NCI-H69 (cell line): ENCODE measurements at regions not wholly inside any gene's neighbourhood (a gene's known extent, or its start where the extent isn't known, plus 50 kb on each side); places are given as distances from the start of the nearest gene placed in this dataset.

Experiments used
- DNase-seq: peaks from one replicate; lab custom pipeline; 2025; lab: John Stamatoyannopoulos, UW

DNA sequence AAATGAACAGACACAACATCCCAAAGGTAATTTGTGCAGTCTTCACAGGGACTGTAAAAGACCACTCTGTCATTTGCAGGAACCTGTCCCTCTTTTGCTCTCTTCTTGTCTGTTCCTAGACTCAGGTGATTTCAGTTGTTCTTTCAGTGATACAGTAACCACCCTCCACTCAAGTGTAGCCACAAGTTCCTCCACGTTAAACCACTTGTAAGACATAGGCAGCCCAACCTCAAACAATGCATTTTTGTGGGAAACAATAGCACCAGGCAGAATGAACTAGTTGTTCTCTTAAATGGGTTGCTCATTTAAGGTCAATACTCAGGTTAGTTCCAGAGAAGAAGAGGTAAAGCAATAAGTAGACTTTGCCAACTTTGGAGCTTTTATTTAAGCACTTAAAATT is 359.4 kb downstream of the MZT1 start:
- DNase-seq: no peak

- no peak for DNase-seq
Measured at GRCh38 chr13:72346716-72347115, 380.7 kb downstream of the MZT1 start.

GRCh38 chr13:72342364-72342763 is 385.1 kb downstream of the MZT1 start:
- no peak for DNase-seq

DNA sequence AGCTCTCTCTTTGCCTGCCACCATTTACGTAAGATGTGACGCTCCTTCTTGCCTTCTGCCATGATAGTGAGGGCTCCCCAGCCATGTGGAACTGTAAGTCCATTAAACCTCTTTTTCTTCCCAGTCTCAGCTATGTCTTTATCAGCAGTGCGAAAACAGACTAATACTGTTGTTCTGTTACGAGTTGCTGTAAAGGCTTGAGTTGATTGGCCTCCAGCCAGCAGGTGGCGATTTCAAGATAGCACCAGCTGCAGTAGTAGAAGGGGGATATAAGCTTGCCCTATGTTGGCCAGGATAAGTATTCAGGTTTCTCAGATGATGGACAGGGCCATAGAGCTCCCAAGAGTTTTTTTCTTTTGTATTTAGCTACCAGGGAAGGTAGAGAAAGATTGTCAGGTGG is 385.5 kb downstream of the MZT1 start:
- DNase-seq: peak; percentile 5

GRCh38 chr13:72317346-72318109 is 409.9 kb downstream of the MZT1 start:
- peak; percentile 10 for DNase-seq

DNA sequence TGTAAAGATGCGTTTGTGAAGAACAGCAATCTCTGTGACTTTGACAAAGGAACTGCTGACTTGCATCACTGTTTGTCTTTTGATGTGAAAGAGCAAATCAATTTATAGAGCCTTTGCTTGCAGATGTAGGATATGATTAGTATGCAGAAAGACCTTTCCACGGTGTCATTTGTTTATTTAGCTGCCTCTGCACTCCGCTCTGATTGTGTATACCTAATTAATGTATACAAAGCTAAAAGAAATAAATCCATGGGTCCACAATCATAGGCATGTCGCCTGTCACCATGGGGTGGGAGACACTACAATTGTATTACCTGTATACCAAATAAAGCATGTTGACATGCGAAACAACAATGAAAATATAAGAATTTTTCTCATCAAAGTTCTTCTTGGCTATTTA is 410.7 kb downstream of the MZT1 start:
- DNase-seq: peak; percentile 72

DNA sequence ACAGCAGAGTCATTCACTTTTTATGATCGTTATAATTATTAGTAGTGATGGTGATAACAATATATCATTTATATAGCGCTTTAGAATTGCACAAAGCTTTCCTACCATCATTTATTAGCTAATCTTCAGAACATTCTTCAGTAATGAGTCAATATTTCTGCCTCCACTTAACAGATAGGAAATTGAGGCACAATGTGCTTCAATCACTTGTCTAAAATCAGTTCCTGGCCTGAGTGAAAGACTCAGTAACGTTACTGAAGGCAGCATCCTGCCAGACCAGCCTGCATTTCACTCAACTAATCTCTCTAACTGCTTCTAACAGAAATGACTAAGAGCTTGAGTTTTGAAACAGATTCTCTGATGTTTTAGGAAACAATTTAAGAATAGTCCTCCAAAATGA is 412.1 kb downstream of the MZT1 start:
- DNase-seq: no peak

- DNase-seq: peak; percentile 36
Measured at GRCh38 chr13:72314210-72314609, 413.2 kb downstream of the MZT1 start.

GRCh38 chr13:72313546-72313945 is 413.9 kb downstream of the MZT1 start:
- DNase-seq: no peak

GRCh38 chr13:72303941-72304746 is 423.3 kb downstream of the MZT1 start:
- no peak for DNase-seq

DNA sequence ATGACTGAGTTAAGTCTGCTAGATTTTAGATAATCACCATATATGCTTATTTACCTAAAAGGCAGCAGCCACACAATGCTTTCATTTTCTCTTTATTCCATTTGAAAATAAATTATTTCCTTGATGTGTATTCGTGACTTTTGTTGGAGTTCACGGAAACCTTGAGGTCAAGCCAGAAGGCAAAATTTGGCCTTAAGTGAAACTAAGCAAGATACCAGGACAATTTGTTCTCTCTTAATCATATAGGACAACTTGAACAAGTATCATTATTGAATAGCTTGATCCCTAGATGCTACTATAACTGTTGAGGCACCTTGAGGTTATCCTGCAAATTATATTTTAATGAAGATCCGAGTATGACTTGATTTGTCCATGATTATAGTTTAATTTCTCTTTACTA is 429.2 kb upstream of the DACH1 start:
- DNase-seq: no peak

DNA sequence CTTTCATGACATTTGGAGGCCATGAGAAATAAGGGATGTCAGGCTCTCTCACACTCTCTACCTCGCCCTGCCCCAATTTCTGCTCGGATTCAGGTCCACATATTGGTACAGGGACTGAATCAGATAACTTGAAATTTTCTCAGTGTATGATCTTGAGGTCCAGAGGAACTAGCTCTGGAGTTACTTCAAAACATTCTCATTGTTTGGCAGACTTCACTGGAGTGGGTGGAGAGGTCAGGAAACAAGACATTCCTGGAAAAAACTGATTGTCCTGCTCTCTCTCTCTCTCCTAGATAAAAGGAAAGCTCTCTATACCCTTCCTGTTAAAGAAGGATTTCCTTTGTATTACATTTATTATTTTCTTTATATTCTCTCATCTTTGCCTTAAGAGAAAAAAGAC is 428.1 kb upstream of the DACH1 start:
- DNase-seq: no peak

GRCh38 chr13:72293206-72293605 is 426.2 kb upstream of the DACH1 start:
- no peak for DNase-seq

GRCh38 chr13:72290962-72291681 is 424.1 kb upstream of the DACH1 start:
- DNase-seq: no peak

DNA sequence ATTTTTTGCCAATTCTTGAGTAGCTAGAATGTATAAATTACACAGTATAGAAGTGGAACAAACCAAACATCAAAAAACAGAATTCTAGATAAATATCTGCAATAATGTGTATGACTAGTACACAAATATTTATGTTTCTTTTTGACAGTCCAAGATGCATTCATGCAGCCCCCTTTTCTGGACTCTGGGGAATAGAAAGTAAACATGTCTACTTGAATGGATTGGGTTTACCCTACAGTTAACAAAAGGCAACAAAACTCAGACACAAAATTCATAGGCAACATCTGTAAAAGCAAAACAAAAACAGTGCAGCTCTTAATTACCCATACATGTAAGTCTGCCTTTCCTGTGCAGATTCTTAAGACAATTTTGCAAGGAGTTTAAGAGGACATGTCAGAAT is 419.4 kb upstream of the DACH1 start:
- DNase-seq: peak; percentile 3

- no peak for DNase-seq
Measured at GRCh38 chr13:72284791-72285190, 417.8 kb upstream of the DACH1 start.

DNA sequence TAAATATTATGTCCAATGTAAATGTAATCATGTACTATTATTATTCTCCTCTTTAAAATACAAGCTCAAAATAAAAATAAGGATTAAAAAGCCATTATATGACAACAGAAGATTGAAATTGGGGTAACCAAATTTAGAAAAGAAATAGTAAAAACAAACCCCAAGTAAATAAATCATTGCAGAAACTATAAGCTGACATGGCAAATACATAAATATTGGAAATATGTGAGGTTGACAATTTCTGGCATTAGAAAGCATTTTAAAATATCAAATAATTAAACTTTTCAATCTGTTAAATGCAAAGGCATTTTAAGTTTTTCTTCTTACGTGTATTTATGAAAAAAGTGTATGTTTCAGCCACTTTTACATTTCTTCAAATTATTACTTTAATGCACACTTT is 394.7 kb upstream of the DACH1 start:
- no peak for DNase-seq

DNA sequence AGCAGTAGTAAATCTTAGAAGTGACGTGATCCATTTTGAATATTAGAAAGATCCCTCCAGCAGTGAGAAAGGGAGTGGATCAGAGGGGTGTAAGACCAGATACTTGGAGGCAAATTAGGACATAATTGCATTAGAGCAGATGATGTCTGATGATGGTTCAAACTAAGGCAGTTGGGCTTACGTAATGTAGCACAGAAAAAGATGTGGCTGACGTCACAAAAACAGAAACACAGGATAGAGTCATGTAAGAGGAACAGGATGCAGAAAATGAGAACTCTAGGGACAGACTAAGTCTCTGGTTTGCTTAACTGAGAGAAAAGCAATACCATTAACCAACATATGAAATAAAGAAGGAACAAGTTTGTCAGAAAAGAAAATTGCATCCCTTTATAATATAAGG is 392.5 kb upstream of the DACH1 start:
- DNase-seq: no peak

DNA sequence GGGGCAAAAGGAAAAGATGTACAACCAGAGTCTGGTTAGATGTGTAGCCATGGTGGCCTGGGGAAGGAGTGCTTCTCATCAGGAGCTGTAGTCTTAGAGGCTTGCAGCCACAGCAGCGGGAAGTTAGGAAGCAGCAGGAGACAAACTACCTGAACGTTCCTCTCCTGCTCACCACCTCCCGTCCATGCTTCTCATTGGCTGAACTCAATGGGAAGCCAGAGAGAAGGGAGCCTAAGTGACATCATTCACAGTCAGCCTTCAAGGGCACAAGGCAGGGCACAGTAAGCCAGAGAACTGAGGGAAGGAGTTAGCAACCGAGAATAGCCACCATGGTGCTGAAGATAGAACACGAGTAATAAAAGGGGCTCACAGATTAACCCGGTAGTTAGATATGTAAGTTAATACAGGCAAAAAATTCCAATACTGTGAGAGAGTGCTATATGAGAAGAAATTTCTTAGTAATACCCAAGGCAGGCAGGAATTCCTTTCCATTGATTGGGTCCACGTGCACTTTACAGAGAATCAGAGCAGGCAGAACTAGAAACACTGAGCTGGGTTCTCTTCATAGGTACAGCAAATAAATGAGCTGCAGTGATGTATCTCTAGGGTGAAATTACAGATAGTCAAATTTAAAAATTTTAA is 391.5 kb upstream of the DACH1 start:
- DNase-seq: peak; percentile 20

DNA sequence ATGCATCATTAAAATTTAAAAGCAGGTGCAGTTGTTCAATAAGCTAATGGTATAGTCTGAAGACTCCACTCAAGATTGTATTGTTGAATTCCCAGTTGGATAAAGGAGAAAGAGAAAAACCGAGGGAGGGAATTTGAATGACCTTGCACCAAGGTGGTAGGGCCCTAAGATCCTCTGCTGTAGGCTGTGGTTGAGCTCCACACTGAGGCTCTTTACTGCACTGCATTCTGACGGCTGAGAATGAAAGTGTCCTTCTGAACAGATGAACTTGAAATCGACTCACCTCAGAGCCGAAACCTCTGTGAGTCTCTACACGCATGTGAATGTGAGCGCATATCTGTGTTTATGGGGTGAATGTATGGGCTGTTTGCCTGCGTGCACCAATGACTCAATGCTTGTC is 388.9 kb upstream of the DACH1 start:
- DNase-seq: peak; percentile 87

DNA sequence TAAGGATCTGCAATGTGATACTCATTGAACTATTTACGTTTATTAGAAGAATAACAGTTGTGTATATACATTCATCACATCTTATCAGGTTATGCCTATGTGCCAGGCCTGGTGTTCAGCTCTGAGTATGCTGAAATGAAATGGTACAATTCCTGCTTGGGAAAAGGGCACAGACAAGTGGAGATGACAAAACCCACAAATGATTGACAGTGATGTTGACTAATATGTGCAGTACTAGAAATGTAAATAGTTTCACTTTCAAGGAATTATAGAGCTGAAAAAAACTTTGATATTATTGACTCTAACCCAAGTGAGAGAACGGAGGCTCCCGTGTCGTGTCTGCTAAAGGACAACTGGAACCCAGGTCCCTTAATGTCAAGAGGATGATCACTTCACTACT is 386.8 kb upstream of the DACH1 start:
- no peak for DNase-seq

- no peak for DNase-seq
Measured at GRCh38 chr13:72246396-72246795, 379.4 kb upstream of the DACH1 start.
